Esophagus muscularis mucosa (tissue), 4 donors: ENCODE measurements at regions not wholly inside any gene's neighbourhood (a gene's known extent, or its start where the extent isn't known, plus 50 kb on each side); places are given as distances from the start of the nearest gene placed in this dataset.

Experiments used
- CTCF ChIP-seq, 3 experiments: fragments of 200-600 bp in 2 of 3; fragments of 450-650 bp in 1 of 3; sonication (generic) in 2 of 3; IDR thresholded peaks; one replicate each; pipeline ENCODE4 v1.5.1; 2017 to 2019; ENCODE audit warnings: antibody characterized with exemption in 3 of 3, mild to moderate bottlenecking in 2 of 3, moderate library complexity in 1 of 3
- EP300 ChIP-seq: sonication (generic); formaldehyde crosslinking; IDR thresholded peaks from one replicate; pipeline ENCODE4 v1.6.1; 2017; ENCODE audit warnings: antibody characterized with exemption
- POLR2A ChIP-seq: fragments of 450-650 bp; IDR thresholded peaks from one replicate; pipeline ENCODE4 v1.6.1; 2017; ENCODE audit warnings: antibody characterized with exemption, moderate library complexity, mild to moderate bottlenecking, low read depth
- POLR2AphosphoS5 ChIP-seq, 2 donors: sonication (generic); formaldehyde crosslinking; IDR thresholded peaks; one replicate each; pipeline ENCODE4 v1.6.1; 2017; ENCODE audit warnings: antibody characterized with exemption in 2 of 2

- TF ChIP-seq CTCF (IDR thresholded peaks at IDR 0.05) (no peak), POLR2A (no peak), POLR2AphosphoS5 (IDR thresholded peaks at IDR 0.05) (no peak), EP300 (no peak)
Observed at GRCh38 chr13:89740994-89741685, 1606.3 kb upstream of the MIR17HG start.
